ENCODE measurements at regions not wholly inside any gene's neighbourhood (a gene's known extent, or its start where the extent isn't known, plus 50 kb on each side); places are given as distances from the start of the nearest gene placed in this dataset.
"Not testable (repeated sequence)": the region's sequence is repeated elsewhere in the genome, so short reads cannot be mapped to it uniquely, and the experiment has no call there.

- DNase-seq (ENCODE audit: extremely low spot score, insufficient read length, low read depth): no peak
- FAIRE-seq: no peak
These were observed 222.4 kb downstream of the ANTXR2 start for GRCh38 chr4:79850626-79851025.

DNA sequence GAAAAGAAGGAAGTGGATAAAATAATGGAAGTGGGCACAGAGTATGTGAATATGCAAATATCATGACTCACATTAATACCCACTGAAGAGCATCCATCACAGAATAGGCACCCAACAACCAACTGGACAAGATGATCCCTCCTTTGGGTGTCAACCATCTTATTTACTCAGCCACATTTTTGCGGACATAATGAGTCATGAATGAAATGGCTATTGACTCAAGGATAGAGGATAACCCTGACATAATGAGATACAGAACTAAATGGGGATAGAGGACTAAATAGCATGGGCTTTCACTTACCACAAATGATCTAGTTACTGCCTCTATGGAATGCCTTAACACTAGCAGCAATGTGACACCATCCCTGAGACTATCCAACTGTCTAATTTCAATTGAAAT, 224.7 kb downstream of the ANTXR2 start:
- no peak for DNase-seq (ENCODE audit: extremely low spot score, insufficient read length, low read depth)
- FAIRE-seq: no peak

DNA sequence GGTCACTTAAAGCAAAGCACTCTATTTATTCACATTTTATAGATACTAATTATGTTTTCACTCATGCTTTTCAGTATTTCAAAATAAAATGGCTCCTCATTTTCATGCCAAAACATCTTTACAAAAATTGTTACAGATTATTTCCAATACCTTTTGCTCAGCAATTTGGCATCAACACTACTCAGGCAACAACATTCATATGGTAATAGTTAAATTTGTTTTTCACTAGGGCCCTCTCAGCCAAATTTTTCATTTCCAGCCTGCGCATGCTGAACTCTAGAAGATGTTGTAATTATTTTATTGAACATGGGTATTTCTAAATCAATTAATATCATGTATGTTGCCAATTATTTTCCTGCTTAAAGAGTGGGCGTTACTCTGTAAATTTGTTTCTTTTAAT, 225.6 kb downstream of the ANTXR2 start:
- FAIRE-seq (no peak), DNase-seq (ENCODE audit: extremely low spot score, insufficient read length, low read depth) (no peak)

DNA sequence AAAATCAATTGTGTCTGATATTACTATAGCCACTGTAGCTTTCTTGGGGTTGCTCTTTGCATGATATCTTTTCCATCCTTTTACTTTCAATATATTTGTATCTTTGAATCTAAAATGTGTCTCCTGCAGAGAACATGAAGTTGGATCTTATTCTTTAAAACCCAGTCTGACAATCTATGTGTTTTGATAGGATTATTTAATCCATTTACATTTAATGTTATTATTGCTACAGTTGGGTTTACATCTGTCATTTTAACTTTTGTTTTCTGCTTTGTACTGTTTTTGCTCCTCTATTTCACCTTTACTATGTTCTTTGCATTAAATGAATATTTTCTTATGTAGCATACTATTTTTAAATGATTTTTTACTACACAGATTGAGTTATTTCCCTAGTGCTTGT, 230.9 kb downstream of the ANTXR2 start:
- DNase-seq (ENCODE audit: extremely low spot score, insufficient read length, low read depth): no peak
- FAIRE-seq: no peak

- FAIRE-seq: no peak
These were observed 239.2 kb downstream of the ANTXR2 start for GRCh38 chr4:79833857-79834256.

DNA sequence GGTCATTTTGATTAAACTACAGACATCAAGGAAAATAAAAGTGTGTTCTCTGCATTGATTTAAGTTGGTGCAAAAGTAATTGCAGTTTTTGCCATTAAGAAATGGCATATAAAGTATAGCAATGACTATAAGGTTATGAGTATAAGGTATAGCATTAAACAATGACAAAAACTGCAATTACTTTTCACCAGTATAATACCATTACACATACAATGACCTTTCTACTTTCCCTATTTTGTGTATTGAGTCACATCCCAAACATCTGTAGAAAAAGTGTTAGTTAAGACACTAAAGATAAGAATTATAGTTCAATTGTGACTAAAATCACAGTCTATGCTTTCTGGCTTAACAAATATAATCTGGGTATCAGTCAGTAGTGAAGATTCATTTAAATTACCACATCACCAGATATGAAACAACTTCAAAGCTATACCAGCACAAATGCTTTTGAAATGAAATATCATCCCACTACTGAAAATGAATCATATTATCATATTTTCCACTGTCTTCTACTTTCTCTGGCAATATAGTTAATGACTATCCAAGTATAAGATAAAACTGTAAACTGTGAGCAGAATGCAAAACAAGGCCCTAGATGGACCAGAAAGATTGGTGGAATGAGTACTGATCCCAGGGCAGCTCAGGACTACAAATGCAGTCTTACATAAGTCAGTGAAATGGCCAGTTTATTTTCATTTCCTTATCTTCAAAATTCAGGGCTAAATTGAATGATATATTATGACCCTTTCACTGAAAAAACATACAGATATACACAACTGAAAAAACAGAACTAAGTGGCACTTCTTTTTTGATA, 241.1 kb downstream of the ANTXR2 start:
- FAIRE-seq (no peak), DNase-seq (ENCODE audit: extremely low spot score, insufficient read length, low read depth) (no peak)

More at GRCh38 chr4:79833857-79834256, 239.2 kb downstream of the ANTXR2 start:
- no peak for DNase-seq (ENCODE audit: extremely low spot score, insufficient read length, low read depth)

DNA sequence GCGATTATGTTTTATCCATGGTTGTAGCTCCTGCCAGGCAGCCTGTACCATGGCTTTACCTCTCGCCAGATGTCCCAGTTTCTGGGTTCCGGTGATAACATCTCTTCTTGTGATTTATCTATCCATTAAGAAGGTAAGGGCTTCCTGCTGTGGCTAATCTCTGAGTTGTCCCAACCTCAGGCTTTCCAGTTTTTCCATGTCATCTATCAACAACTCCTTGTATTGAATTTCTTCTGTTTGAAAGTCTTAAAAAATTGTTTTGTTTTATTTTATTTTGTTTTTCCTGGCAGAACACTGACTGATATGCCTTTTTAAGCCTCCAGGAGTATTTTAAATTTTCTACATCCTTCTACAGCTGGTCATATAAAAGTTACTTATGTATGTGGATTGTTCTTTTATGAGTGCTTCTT, 241.9 kb downstream of the ANTXR2 start:
- FAIRE-seq: no peak
- DNase-seq (ENCODE audit: extremely low spot score, insufficient read length, low read depth): no peak

GRCh38 chr4:79827283-79827682, 245.7 kb downstream of the ANTXR2 start:
- FAIRE-seq: no peak

DNA sequence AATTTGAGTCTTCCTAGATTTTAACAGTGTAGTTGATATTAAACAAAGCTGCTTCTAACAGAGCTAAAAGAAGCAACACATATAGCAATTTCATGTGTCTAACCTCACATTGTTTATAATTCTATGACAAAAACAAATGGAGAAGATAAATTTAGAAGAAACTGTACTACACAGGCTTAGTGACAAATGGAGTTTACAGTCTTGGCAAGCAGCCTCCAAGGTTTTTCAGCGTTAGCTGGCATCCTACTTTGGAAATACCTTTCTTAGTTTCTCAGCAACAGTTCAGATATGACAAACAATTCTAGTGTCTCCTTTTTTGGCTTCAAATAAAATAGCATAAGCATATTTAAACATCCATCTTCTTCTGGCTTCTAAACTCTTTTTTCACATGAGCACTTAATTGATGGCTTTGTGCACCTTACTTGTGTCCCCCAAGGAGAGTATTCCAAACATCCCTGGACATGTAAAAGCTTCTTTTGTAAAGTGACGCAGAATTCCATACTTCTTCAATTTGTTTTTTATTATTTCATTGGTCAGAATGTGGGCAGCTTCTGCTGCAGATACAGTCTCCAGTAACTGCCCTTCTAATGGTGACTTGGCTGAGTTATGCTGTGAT, 249.8 kb downstream of the ANTXR2 start:
- no peak for DNase-seq (ENCODE audit: extremely low spot score, insufficient read length, low read depth)
- FAIRE-seq: no peak

More at GRCh38 chr4:79827283-79827682, 245.7 kb downstream of the ANTXR2 start:
- no peak for DNase-seq (ENCODE audit: extremely low spot score, insufficient read length, low read depth)

GRCh38 chr4:79820427-79820826, 252.6 kb downstream of the ANTXR2 start:
- DNase-seq (ENCODE audit: extremely low spot score, insufficient read length, low read depth): no peak
- no peak for FAIRE-seq

GRCh38 chr4:79807933-79808332, 265.1 kb downstream of the ANTXR2 start:
- DNase-seq (ENCODE audit: extremely low spot score, insufficient read length, low read depth); FAIRE-seq: not testable (repeated sequence)

DNA sequence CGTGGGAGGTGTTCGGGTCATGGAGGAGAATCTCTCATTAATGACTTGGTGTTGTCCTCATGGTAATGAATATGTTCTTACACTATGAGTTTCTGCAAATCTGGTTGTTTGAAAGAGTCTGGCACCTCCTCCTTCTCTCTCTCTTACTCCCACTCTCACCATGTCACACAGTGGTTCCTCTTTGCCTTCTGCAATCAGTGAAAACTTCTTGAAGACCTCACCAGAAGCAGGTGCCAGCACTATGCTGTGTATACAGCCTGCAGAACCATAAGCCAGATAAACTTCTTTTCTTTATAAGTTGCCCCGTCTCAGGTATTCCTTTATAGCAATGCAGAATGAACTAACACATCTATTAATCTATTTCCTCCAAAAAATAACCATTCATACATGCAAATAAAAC, 275.0 kb downstream of the ANTXR2 start:
- FAIRE-seq (no peak), DNase-seq (ENCODE audit: extremely low spot score, insufficient read length, low read depth) (no peak)

DNA sequence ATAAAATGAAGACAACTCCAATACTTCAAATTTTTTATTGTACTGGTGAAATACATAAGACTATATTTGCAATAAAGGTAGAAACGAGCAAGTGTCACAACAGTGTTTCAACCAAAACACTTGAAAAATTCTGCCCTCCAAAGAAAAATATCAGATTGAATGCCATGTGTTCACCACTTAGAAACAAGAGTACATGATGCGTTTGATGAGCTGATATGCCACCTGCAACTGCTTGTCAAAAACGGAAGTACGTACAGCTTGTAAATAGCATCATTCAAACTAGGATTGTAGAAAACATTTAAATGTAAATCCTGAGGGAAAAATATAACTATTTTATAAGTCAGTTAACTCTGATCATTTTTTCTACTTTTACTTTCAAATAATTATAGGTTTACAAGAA, 276.1 kb downstream of the ANTXR2 start:
- FAIRE-seq (no peak), DNase-seq (ENCODE audit: extremely low spot score, insufficient read length, low read depth) (no peak)

DNA sequence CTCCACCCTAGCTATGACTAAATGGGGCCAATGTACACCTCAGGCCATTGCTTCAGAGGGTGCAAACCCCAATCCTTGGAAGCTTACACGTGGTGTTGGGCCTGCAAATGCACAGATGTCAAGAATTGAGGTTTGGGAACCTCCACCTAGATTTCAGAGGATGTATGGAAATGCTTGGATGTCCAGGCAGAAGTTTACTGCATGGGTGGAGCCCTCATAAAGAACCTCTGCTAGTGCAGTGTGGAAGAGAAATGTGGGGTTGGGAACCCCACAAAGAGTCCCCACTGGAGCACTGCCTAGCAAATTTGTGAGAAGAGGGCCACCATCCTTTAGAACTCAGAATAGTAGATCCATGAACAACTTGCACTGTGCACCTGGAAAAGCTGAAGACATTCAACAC, 284.1 kb downstream of the ANTXR2 start:
- FAIRE-seq (no peak), DNase-seq (ENCODE audit: extremely low spot score, insufficient read length, low read depth) (no peak)

DNA sequence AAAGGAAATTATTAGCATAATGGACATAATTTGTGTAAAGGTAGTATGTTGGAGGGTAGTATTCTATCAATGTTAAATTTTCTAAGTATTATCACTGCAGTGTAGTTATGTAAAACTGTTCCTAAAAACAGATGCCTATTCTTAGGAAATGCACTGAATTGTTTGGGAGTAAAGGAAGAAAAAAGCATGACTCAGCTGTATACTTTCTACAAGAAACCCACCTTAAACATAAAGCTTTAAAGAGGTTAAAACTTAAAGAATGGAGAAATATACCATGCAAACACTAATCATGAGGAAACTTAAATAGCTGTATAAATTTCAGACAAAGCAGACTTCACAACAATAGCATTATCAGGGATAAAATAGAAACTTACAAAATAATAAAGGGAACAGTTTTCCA, 292.9 kb downstream of the ANTXR2 start:
- DNase-seq (ENCODE audit: extremely low spot score, insufficient read length, low read depth): no peak
- no peak for FAIRE-seq

DNA sequence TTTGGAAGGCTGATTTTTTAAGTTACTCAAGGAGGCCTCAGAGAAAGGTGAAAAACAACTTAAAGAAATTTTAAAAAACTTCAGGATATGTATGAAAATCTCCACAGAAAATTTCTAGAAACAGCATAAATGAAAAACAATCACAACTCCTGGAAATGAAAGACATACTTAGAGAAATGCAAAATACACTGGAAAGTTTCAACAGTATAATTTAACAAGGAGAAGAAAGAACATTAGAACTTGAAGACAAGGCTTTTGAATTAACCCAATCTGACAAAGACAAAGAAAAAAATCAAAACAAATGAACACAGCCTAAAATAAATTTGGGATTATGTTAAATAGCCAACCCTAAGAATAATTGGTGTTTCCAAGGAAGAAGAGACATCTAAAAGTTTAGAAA, 300.5 kb downstream of the ANTXR2 start:
- DNase-seq (ENCODE audit: extremely low spot score, insufficient read length, low read depth) (no peak), FAIRE-seq (no peak)

DNA sequence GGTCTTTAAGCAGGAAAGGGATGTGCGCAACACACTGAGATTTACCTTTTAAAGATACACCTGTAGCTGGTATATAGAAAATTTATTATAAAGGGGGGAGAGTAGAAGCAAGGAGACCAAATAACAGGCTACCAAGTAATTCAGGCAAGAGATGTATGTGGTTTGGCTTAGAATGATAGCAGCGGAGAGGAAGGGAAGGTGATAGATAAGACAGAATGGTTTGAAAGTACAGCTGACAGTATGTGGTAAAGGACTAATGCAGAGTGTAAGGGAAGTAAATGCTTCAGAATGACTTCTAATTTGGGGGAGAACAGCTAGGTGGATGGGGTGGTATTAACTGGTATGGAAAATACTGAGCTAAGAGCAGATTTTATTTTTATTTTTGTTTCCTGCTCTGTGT, 308.9 kb downstream of the ANTXR2 start:
- no peak for FAIRE-seq

GRCh38 chr4:79763486-79764075, 309.4 kb downstream of the ANTXR2 start:
- DNase-seq (ENCODE audit: extremely low spot score, insufficient read length, low read depth) (no peak), FAIRE-seq (no peak)

More for the DNA sequence above, 308.9 kb downstream of the ANTXR2 start:
- no peak for DNase-seq (ENCODE audit: extremely low spot score, insufficient read length, low read depth)

GRCh38 chr4:79759793-79760192, 313.2 kb downstream of the ANTXR2 start:
- FAIRE-seq (no peak), DNase-seq (ENCODE audit: extremely low spot score, insufficient read length, low read depth) (no peak)

GRCh38 chr4:79757600-79757999, 315.4 kb downstream of the ANTXR2 start:
- FAIRE-seq: no peak
- DNase-seq (ENCODE audit: extremely low spot score, insufficient read length, low read depth): no peak

Measured in GM18507 (cell line).